ENCODE measurements at regions not wholly inside any gene's neighbourhood (a gene's known extent, or its start where the extent isn't known, plus 50 kb on each side); places are given as distances from the start of the nearest gene placed in this dataset.

DNA sequence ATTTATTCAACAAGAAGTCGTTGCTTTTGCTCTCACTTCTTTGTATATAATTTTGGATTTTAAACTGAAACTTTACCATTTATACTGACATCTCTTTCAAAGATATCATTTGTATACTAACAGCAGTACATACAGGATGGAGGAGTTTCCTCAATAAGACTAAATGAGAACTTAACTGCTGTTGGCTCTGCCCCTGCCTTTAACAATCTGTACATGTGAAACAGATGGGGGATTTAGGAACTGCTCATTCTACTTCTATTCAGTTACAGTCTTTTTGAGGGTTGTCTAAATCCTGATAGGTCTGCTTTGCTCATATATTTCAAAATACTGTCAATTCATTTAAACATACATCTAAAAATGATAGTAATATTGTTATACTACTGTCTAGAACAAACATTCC lies 663.2 kb downstream of the ADGRL2 start:
- no TSS peak for BruUV-seq (replicated peaks)
- no peak for DNase-seq (ENCODE audit: low spot score)
- Histone ChIP-seq H3K4me3 (ENCODE audit: low read depth, low read length, poor library complexity, severe bottlenecking) (no peak overlapping the region), H3K9me3 (ENCODE audit: low read depth, low read length, poor library complexity, severe bottlenecking) (no peaks in the 10 kb centered on the region), H3K27ac (ENCODE audit: low read depth, low read length, poor library complexity, severe bottlenecking) (no peak overlapping the region), H3K27me3 (replicated peaks; ENCODE audit: insufficient read depth, low read depth, low read length, poor library complexity) (no peaks in the 10 kb centered on the region), H3K36me3 (ENCODE audit: insufficient read depth, low read length, poor library complexity, severe bottlenecking) (no peaks in the 10 kb centered on the region), H3K4me1 (ENCODE audit: insufficient read depth, low read length, poor library complexity, severe bottlenecking) (peaks cover 12% of the 10 kb centered on the region)
- ChIA-PET CTCF (no interaction called here), POLR2A (ENCODE audit: low non-redundant PET) (no interaction called here)
- intact Hi-C loops (cut with micrococcal nuclease; ENCODE audit: unreplicated experiment) = no loop called here
- TF ChIP-seq EZH2 (IDR thresholded peaks at IDR 0.05; ENCODE audit: borderline replicate concordance, low read depth, low read length, poor library complexity, severe bottlenecking) = no peak
- TF ChIP-seq, protein P1, sequence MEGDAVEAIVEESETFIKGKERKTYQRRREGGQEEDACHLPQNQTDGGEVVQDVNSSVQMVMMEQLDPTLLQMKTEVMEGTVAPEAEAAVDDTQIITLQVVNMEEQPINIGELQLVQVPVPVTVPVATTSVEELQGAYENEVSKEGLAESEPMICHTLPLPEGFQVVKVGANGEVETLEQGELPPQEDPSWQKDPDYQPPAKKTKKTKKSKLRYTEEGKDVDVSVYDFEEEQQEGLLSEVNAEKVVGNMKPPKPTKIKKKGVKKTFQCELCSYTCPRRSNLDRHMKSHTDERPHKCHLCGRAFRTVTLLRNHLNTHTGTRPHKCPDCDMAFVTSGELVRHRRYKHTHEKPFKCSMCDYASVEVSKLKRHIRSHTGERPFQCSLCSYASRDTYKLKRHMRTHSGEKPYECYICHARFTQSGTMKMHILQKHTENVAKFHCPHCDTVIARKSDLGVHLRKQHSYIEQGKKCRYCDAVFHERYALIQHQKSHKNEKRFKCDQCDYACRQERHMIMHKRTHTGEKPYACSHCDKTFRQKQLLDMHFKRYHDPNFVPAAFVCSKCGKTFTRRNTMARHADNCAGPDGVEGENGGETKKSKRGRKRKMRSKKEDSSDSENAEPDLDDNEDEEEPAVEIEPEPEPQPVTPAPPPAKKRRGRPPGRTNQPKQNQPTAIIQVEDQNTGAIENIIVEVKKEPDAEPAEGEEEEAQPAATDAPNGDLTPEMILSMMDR (conservative IDR thresholded peaks at IDR 0.05; ENCODE audit: low read depth, low read length) = no peak

DNA sequence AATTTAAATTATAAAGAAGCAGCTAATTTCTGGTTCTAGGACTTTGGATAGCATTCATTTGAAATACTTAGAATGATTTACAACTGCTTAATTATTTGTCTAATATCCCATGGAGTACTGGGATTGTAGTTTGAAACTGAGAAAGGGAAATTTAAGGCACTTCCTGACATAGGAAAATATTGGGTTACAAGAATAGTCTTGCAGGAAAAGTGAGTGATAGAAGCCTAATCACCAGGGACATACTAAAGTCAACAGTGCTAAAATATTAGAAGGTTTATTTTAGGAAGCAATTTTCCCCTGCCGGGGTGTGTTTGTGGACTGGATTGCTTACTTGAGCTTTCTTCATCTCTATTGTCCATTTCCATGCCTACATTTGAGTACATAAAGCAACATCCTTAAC lies 661.6 kb downstream of the ADGRL2 start:
- Histone ChIP-seq H3K27ac (ENCODE audit: low read depth, low read length, poor library complexity, severe bottlenecking) (no peak overlapping the region), H3K4me3 (ENCODE audit: low read depth, low read length, poor library complexity, severe bottlenecking) (no peak overlapping the region), H3K9me3 (ENCODE audit: low read depth, low read length, poor library complexity, severe bottlenecking) (no peaks in the 10 kb centered on the region), H3K27me3 (replicated peaks; ENCODE audit: insufficient read depth, low read depth, low read length, poor library complexity) (no peaks in the 10 kb centered on the region), H3K36me3 (ENCODE audit: insufficient read depth, low read length, poor library complexity, severe bottlenecking) (no peaks in the 10 kb centered on the region), H3K4me1 (ENCODE audit: insufficient read depth, low read length, poor library complexity, severe bottlenecking) (peaks cover 12% of the 10 kb centered on the region)
- peak; percentile 20 for DNase-seq (ENCODE audit: low spot score)
- ChIA-PET POLR2A (ENCODE audit: low non-redundant PET) (no interaction called here), CTCF (no interaction called here)
- no TSS peak for BruUV-seq (replicated peaks)
- intact Hi-C loops (cut with micrococcal nuclease; ENCODE audit: unreplicated experiment) = no loop called here
- no peak for TF ChIP-seq EZH2 (IDR thresholded peaks at IDR 0.05; ENCODE audit: borderline replicate concordance, low read depth, low read length, poor library complexity, severe bottlenecking)
- TF ChIP-seq, protein P1 (conservative IDR thresholded peaks at IDR 0.05; ENCODE audit: low read depth, low read length) = no peak

DNA sequence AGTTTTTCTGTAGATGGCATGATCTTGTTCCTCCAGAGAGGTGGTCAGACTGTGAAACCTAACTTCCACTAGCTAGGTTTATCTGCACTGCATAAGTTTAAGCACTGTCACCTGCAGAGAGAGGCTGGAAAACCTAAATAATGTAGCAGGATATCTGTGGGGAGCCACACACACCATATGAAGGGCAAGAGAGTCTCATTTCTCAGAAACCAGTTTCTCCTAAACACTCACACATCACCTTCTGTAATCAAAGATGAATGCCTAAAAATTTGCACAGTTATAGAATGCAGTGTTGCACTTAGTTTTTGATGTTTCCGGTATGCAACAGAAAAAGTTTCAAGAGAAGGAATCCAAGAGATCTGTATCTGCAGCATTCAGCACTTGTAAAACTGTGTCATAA lies 654.6 kb downstream of the ADGRL2 start:
- intact Hi-C loops (cut with micrococcal nuclease; ENCODE audit: unreplicated experiment) = no loop called here
- CTCF ChIA-PET = no interaction called here
- no peak overlapping the region for H3K4me3 ChIP-seq (ENCODE audit: low read depth, low read length, poor library complexity, severe bottlenecking)
- H3K9me3 ChIP-seq (ENCODE audit: low read depth, low read length, poor library complexity, severe bottlenecking) = peaks cover 5% of the 10 kb centered on the region
- no peaks in the 10 kb centered on the region for H3K27me3 ChIP-seq (replicated peaks; ENCODE audit: insufficient read depth, low read depth, low read length, poor library complexity)
- BruUV-seq (replicated peaks) = no TSS peak
- TF ChIP-seq, protein P1 (conservative IDR thresholded peaks at IDR 0.05; ENCODE audit: low read depth, low read length) = no peak
- no peak for TF ChIP-seq EZH2 (IDR thresholded peaks at IDR 0.05; ENCODE audit: borderline replicate concordance, low read depth, low read length, poor library complexity, severe bottlenecking)
- H3K4me1 ChIP-seq (ENCODE audit: insufficient read depth, low read length, poor library complexity, severe bottlenecking) = no peaks in the 10 kb centered on the region
- no peak overlapping the region for H3K27ac ChIP-seq (ENCODE audit: low read depth, low read length, poor library complexity, severe bottlenecking)
- H3K36me3 ChIP-seq (ENCODE audit: insufficient read depth, low read length, poor library complexity, severe bottlenecking) = no peaks in the 10 kb centered on the region
- POLR2A ChIA-PET (ENCODE audit: low non-redundant PET) = no interaction called here
- no peak for DNase-seq (ENCODE audit: low spot score)

All from A673 (cell line).